GM21529 (cell line): ENCODE measurements at regions not wholly inside any gene's neighbourhood (a gene's known extent, or its start where the extent isn't known, plus 50 kb on each side); places are given as distances from the start of the nearest gene placed in this dataset.

Experiments
- ATAC-seq: cut with Tn5 transposase; IDR thresholded peaks from one replicate; pipeline ENCODE4 v1.9.1; 2021; ENCODE audit not compliant: unreplicated experiment

GRCh38 chr6:110538416-110539160 lies 62.2 kb upstream of the SLC22A16 start:
- ATAC-seq = no peak

DNA sequence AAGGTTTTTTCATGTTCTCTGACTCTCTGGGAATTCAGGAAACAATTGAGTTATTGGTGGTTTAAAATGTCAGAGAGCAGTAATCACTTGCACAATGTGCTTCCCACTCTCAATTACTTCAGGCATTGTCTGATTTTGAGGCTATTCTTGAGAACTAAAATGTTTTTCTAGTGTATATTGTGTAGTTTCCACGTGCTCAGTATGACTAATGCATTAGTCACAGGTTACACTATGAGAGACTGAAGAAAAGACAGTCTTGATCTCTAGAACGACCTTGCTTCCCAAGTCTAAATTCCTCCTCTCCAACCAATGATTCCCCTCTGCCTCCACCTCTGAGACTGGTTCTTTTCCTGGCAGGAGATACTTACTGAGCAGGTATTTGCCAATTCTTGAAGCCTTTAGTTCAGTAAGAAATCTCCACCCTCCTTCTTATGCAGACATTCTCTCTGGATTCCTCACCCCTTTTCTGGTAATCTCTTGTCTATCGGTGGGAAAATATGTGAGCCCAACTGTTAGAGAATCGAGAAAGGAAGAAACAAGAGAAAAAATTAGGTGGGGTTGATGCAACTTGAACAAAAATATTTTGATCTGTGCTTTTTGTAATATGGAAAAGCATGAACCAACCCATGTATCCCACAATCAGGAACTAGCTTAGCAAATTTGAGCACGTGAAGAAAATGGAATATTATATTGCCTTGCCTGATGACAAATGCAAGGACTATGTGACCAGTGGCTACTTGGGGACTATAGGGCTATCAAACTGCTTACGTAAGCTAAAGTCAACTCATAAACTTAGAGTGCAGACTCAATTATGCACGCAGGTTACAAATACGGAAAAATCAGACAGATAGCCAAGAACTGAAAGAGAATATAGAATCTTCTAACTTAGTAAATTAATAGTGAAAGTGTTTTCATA lies 61.1 kb upstream of the SLC22A16 start:
- no peak for ATAC-seq

DNA sequence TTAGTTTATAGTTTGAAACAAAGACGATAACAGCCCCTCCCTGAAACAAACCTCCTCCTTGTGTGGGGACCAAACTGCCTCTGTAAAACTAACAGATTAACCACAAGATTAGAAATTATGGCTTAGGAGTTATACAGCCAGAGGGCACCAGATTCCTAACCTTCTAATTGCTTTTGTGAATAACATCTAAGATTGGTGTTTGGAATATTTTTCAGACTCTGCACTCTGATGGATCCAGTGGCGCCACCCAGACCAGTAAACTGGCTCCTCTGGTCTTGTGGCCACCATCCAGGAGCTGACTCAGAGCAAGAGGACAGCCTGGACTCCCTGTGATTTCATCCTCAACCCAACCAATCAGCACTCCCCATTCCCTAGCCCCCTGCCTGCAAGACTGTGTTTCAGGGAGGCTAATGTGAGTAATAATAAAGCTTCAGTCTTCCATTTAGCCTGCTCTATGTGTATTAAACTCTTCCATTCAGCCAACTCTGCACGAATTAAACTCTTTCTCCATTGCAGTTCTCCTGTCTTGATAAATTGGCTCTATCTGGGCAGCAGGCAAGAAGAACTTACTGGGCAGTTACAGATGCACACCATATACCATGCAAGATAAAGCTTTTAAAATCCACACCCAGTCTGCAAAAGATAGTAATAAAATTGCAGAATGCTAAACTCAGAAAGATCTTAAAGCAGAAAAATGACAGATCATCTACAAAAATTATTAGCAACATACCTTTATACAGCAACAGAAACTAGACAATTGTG lies 58.5 kb upstream of the SLC22A16 start:
- ATAC-seq = no peak

DNA sequence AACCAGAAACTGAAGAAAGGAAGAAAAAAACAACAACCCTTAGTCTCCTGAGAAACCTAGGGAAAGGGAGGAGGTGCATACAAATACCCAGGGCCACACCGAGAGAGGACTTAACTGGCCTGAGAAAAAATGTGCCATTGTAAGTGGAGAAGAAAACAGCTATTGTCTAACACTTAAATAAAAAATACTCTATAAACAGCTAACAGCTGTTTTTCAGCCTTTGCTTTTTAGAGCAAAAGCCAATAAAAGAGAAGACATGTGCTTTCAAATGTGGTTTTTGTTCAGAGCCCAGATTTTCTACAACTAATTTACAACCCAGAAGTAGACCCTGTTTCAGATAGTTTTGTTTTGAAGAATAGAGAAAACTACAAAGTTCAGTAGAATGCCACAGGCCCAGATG lies 56.0 kb upstream of the SLC22A16 start:
- no peak for ATAC-seq

DNA sequence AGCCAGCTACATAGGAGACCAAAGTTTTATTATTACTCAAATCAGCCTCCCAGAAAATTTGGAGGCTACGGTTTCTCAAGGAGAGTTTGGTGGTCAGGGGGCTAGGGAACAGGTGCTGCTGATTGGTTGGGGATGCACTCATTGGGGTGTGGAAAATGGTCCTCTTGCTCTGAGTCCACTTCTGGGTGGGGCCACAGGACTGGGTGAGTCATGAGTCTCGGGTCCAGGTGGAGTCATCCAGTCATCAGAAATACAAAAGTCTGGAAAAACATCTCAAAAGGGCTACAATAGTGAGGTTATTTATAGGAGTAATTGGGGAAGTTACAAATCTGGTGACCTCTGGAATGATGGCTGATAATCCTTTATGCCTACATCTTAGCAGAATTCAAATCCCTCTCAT lies 54.3 kb upstream of the SLC22A16 start:
- ATAC-seq = no peak

GRCh38 chr6:110529907-110530306 lies 53.5 kb upstream of the SLC22A16 start:
- no peak for ATAC-seq

- ATAC-seq = no peak
These were observed 52.9 kb upstream of the SLC22A16 start for GRCh38 chr6:110529355-110529754.

DNA sequence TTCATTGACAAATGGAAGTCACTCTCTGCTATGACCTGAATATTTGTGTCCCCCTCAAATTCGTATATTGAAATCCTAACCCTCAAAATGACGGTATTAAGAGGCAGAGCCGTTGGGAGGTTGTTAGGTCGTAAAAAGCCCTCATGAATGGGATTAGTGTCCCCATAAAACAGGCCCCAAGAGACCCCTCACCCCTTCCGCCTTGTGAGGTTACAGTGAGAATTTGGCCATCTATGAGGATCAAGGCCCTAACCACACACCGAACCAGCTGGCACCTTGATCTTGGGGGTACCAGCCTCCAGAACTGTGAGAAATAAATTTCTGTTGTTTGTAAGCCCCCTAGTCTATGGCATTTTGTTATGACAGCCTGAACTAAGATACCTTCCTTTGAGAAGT lies 52.5 kb upstream of the SLC22A16 start:
- ATAC-seq = no peak

- peak; percentile 59 for ATAC-seq
These were observed 51.9 kb upstream of the SLC22A16 start for GRCh38 chr6:110528101-110528929.

- ATAC-seq = no peak
These were observed 51.1 kb upstream of the SLC22A16 start for GRCh38 chr6:110527516-110527915.

GRCh38 chr6:110526726-110527125 lies 50.3 kb upstream of the SLC22A16 start:
- no peak for ATAC-seq
